Natural killer cell (primary cell): ENCODE measurements at regions not wholly inside any gene's neighbourhood (a gene's known extent, or its start where the extent isn't known, plus 50 kb on each side); places are given as distances from the start of the nearest gene placed in this dataset.

Experiments used
- ATAC-seq, 3 donors: fragments of 150-1000 bp in 2 of 3; fragments of 200-7000 bp in 1 of 3; cut with Tn5 transposase; 1 replicate in 1 of 3; 2 replicates in 2 of 3; pipeline ENCODE4 v1.10.0; 2021; ENCODE audit warnings: mild to moderate bottlenecking in 2 of 3, moderate library complexity in 2 of 3
- DNase-seq, 2 donors: peaks; one replicate each; pipeline versions ENCODE4 v3.0.0 to v3.0.0-alpha.2; 2013 to 2021; ENCODE audit warnings: mixed read lengths in 1 of 2
- H3K27ac ChIP-seq: one replicate; pipeline ENCODE4 v1.5.1; 2013; ENCODE audit warnings: mild to moderate bottlenecking, low read length
- H3K27me3 ChIP-seq: one replicate; pipeline ENCODE4 v1.6.1; 2013; ENCODE audit warnings: low read length; ENCODE audit not compliant: control insufficient read depth, insufficient read depth
- H3K36me3 ChIP-seq: one replicate; pipeline ENCODE4 v1.6.1; 2013; ENCODE audit warnings: low read length; ENCODE audit not compliant: control insufficient read depth, insufficient read depth
- H3K4me1 ChIP-seq: one replicate; pipeline ENCODE4 v1.6.1; 2013; ENCODE audit warnings: low read length; ENCODE audit not compliant: control insufficient read depth, insufficient read depth
- H3K4me3 ChIP-seq: one replicate; pipeline ENCODE4 v1.5.1; 2013; ENCODE audit warnings: low read length
- H3K9me3 ChIP-seq: one replicate; pipeline ENCODE4 v1.6.1; 2013; ENCODE audit warnings: low read length; ENCODE audit not compliant: control insufficient read depth, insufficient read depth
- H3K27ac Mint-ChIP-seq, 2 donors: one replicate each; pipeline ENCODE4 v1.8.0; 2022; ENCODE audit warnings: mild to moderate bottlenecking in 2 of 2, mixed read lengths in 2 of 2, moderate library complexity in 1 of 2
- H3K27me3 Mint-ChIP-seq, 2 donors: one replicate each; pipeline ENCODE4 v1.8.0; 2022; ENCODE audit warnings: low read depth in 2 of 2, mixed read lengths in 2 of 2
- H3K36me3 Mint-ChIP-seq: one replicate; pipeline ENCODE4 v1.8.0; 2022; ENCODE audit warnings: mixed read lengths
- H3K4me1 Mint-ChIP-seq, 2 donors: one replicate each; pipeline ENCODE4 v1.8.0; 2022; ENCODE audit warnings: mixed read lengths in 2 of 2
- H3K4me3 Mint-ChIP-seq: one replicate; pipeline ENCODE4 v1.8.0; 2022; ENCODE audit warnings: mild to moderate bottlenecking, moderate library complexity, mixed read lengths
- H3K9me3 Mint-ChIP-seq, 2 donors: one replicate each; pipeline ENCODE4 v1.8.0; 2022; ENCODE audit warnings: mixed read lengths in 2 of 2
- CTCF ChIP-seq: fragments of 200-600 bp; IDR thresholded peaks from one replicate; pipeline ENCODE4 v1.8.0; 2022; ENCODE audit warnings: antibody characterized with exemption
- WGBS: methylation state at CpG from one replicate; pipeline ENCODE4 v1.1.7; 2013; ENCODE audit warnings: missing lambda C conversion rate; ENCODE audit not compliant: insufficient coverage; 5-methylcytosine and 5-hydroxymethylcytosine counted together
- intact Hi-C: fragments of 100-400 bp; cut with micrococcal nuclease; formaldehyde crosslinking; loops from one replicate; pipeline ENCODE4 v1.14.2; 2022

GRCh38 chr6:91751526-91751925 lies 1164.7 kb upstream of the MAP3K7 start:
- H3K4me1 ChIP-seq = no peaks in the 10 kb centered on the region
- Mint-ChIP-seq H3K27me3 (no peaks in the 10 kb centered on the region), H3K9me3 (peaks cover 4 to 7% of the 10 kb centered on the region in 2 donors), H3K4me3 (no peak overlapping the region), H3K4me1 (no peaks in the 10 kb centered on the region), H3K36me3 (no peaks in the 10 kb centered on the region), H3K27ac (no peak overlapping the region)
- H3K27me3 ChIP-seq = no peaks in the 10 kb centered on the region
- WGBS = 91% methylated on average over 4 of the region's 6 CpGs
- no peak for TF ChIP-seq CTCF
- no peak overlapping the region for H3K27ac ChIP-seq
- H3K9me3 ChIP-seq = no peaks in the 10 kb centered on the region
- no peak for ATAC-seq
- no peaks in the 10 kb centered on the region for H3K36me3 ChIP-seq
- DNase-seq = no peak
- no peak overlapping the region for H3K4me3 ChIP-seq
- intact Hi-C loops = no loop called here

- no peak for TF ChIP-seq CTCF
- H3K4me1 ChIP-seq = no peaks in the 10 kb centered on the region
- no peak overlapping the region for H3K4me3 ChIP-seq
- H3K9me3 ChIP-seq = no peaks in the 10 kb centered on the region
- WGBS = 73% methylated on average over 2 of the region's 3 CpGs
- H3K36me3 Mint-ChIP-seq = peaks cover 7% of the 10 kb centered on the region
- ATAC-seq (no peak), DNase-seq (no peak)
- no peak overlapping the region for H3K27ac Mint-ChIP-seq
- H3K27me3 ChIP-seq = no peaks in the 10 kb centered on the region
- H3K27me3 Mint-ChIP-seq = no peaks in the 10 kb centered on the region
- H3K4me3 Mint-ChIP-seq = no peak overlapping the region
- no peaks in the 10 kb centered on the region for H3K4me1 Mint-ChIP-seq
- H3K9me3 Mint-ChIP-seq = peaks cover 0 to 2% of the 10 kb centered on the region in 2 donors
- no peaks in the 10 kb centered on the region for H3K36me3 ChIP-seq
- intact Hi-C loops = no loop called here
- H3K27ac ChIP-seq = no peak overlapping the region
Measured at GRCh38 chr6:91744566-91744965, 1157.7 kb upstream of the MAP3K7 start.

GRCh38 chr6:91743756-91744155 lies 1156.9 kb upstream of the MAP3K7 start:
- WGBS = 82% methylated on average over 2 of the region's 2 CpGs
- Mint-ChIP-seq H3K36me3 (peaks cover 7% of the 10 kb centered on the region), H3K4me1 (no peaks in the 10 kb centered on the region), H3K27me3 (no peaks in the 10 kb centered on the region), H3K9me3 (peaks cover 0 to 2% of the 10 kb centered on the region in 2 donors), H3K27ac (no peak overlapping the region), H3K4me3 (no peak overlapping the region)
- no peaks in the 10 kb centered on the region for H3K36me3 ChIP-seq
- ATAC-seq (no peak), DNase-seq (no peak)
- H3K4me3 ChIP-seq = no peak overlapping the region
- intact Hi-C loops = no loop called here
- no peak overlapping the region for H3K27ac ChIP-seq
- no peaks in the 10 kb centered on the region for H3K9me3 ChIP-seq
- H3K4me1 ChIP-seq = no peaks in the 10 kb centered on the region
- no peak for TF ChIP-seq CTCF
- H3K27me3 ChIP-seq = no peaks in the 10 kb centered on the region

- Histone ChIP-seq H3K36me3 (no peaks in the 10 kb centered on the region), H3K9me3 (no peaks in the 10 kb centered on the region), H3K4me1 (no peaks in the 10 kb centered on the region), H3K27me3 (no peaks in the 10 kb centered on the region), H3K27ac (no peak overlapping the region), H3K4me3 (no peak overlapping the region)
- peaks cover 17% of the 10 kb centered on the region in 2 donors for H3K9me3 Mint-ChIP-seq
- no peak for TF ChIP-seq CTCF
- no peak for ATAC-seq
- no peak overlapping the region for H3K4me3 Mint-ChIP-seq
- intact Hi-C loops = no loop called here
- no peaks in the 10 kb centered on the region for H3K4me1 Mint-ChIP-seq
- DNase-seq = no peak
- H3K27ac Mint-ChIP-seq = no peak overlapping the region
- no peaks in the 10 kb centered on the region for H3K27me3 Mint-ChIP-seq
- H3K36me3 Mint-ChIP-seq = no peaks in the 10 kb centered on the region
Measured at GRCh38 chr6:91731939-91732338, 1145.1 kb upstream of the MAP3K7 start.
